HFFc6 (cell line): ENCODE measurements at regions not wholly inside any gene's neighbourhood (a gene's known extent, or its start where the extent isn't known, plus 50 kb on each side); places are given as distances from the start of the nearest gene placed in this dataset.

Experiments used
- DNase-seq: peaks from one replicate; pipeline ENCODE4 v3.0.0-alpha.2; 2018
- H3K27ac Mint-ChIP-seq: 2 replicates; pipeline ENCODE4 v1.8.0; 2020; ENCODE audit warnings: mild to moderate bottlenecking, mixed read lengths
- H3K27me3 Mint-ChIP-seq: 2 replicates; pipeline ENCODE4 v1.8.0; 2021; ENCODE audit warnings: mild to moderate bottlenecking, moderate library complexity, mixed read lengths; ENCODE audit not compliant: insufficient read depth
- H3K36me3 Mint-ChIP-seq: 2 replicates; pipeline ENCODE4 v1.8.0; 2021; ENCODE audit warnings: low read depth, mixed read lengths
- H3K4me1 Mint-ChIP-seq: 2 replicates; pipeline ENCODE4 v1.8.0; 2020; ENCODE audit warnings: low read depth, mixed read lengths
- H3K4me3 Mint-ChIP-seq: 2 replicates; pipeline ENCODE4 v1.8.0; 2020; ENCODE audit warnings: mild to moderate bottlenecking, moderate library complexity, mixed read lengths
- H3K9me3 Mint-ChIP-seq: 2 replicates; pipeline ENCODE4 v1.8.0; 2020; ENCODE audit warnings: mild to moderate bottlenecking, mixed read lengths
- TF ChIP-seq, protein P1 (sequence below): fragments of 200-600 bp; sonication (generic); IDR thresholded peaks from 2 replicates; pipeline ENCODE4 v1.5.0; 2021; ENCODE audit warnings: antibody characterized with exemption, mild to moderate bottlenecking

DNA sequence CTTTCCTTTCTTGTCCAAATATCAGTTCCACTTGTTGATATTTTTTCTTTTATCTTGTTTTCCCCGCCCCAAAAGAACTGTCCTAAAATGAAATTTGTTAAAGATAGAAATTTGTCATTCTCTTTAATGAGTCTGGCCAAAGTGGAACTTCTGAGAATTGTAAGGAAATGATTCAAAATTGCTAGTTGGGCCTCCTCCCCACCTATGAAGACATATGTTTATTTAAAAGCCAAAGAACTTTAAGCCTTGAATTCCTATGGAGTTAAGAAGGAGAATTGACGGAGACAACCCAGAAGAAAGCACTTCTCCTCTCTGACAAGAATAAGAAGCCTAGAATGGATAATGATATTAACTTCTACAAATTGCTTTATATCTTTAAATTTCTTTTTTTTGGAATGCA is 59.1 kb upstream of the ALDH1A1 start:
- Mint-ChIP-seq H3K27ac (peak overlapping the region; percentile 83), H3K36me3 (no peaks in the 10 kb centered on the region; the same call in 1 of the 2 replicates), H3K4me3 (peak overlapping the region; percentile 74), H3K27me3 (peaks cover 7% of the 10 kb centered on the region; the same call in 1 of the 2 replicates), H3K9me3 (no peaks in the 10 kb centered on the region), H3K4me1 (peaks cover 52% of the 10 kb centered on the region)
- TF ChIP-seq, protein P1, sequence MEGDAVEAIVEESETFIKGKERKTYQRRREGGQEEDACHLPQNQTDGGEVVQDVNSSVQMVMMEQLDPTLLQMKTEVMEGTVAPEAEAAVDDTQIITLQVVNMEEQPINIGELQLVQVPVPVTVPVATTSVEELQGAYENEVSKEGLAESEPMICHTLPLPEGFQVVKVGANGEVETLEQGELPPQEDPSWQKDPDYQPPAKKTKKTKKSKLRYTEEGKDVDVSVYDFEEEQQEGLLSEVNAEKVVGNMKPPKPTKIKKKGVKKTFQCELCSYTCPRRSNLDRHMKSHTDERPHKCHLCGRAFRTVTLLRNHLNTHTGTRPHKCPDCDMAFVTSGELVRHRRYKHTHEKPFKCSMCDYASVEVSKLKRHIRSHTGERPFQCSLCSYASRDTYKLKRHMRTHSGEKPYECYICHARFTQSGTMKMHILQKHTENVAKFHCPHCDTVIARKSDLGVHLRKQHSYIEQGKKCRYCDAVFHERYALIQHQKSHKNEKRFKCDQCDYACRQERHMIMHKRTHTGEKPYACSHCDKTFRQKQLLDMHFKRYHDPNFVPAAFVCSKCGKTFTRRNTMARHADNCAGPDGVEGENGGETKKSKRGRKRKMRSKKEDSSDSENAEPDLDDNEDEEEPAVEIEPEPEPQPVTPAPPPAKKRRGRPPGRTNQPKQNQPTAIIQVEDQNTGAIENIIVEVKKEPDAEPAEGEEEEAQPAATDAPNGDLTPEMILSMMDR = no peak
- DNase-seq = no peak

DNA sequence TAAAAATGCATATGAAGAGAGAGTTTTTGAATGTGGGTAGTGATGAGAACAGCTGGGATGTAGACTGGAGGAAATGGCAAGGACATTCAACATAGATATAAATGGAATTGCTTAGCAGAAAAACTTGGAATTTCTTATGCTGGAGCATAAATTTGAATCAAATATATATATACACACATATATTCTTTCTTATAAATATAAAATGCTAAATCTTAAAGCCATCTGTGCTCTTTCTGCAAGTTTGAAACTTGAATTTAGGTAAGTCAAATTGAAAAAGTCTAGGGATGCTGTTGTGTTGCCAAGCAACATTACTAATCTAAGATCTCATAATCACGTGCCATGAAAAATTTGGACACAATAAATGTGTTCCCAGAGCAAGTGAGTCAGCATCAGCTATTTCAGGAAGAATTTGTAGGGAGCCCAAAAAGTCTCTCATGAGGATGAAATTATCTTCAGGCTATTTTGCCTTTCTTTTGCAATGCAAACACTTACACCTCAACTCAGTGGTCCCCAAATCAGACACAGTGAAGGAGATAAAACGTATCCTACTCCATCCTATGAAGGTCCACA is 58.4 kb upstream of the ALDH1A1 start:
- DNase-seq = peak; percentile 77
- TF ChIP-seq, protein P1 = no peak
- H3K4me3 Mint-ChIP-seq = peak overlapping the region; percentile 74
- H3K9me3 Mint-ChIP-seq = no peaks in the 10 kb centered on the region
- H3K27me3 Mint-ChIP-seq = peaks cover 7% of the 10 kb centered on the region; the same call in 1 of the 2 replicates
- peaks cover 54% of the 10 kb centered on the region for H3K4me1 Mint-ChIP-seq
- H3K27ac Mint-ChIP-seq = peak overlapping the region; percentile 83
- H3K36me3 Mint-ChIP-seq = no peaks in the 10 kb centered on the region; the same call in 1 of the 2 replicates

DNA sequence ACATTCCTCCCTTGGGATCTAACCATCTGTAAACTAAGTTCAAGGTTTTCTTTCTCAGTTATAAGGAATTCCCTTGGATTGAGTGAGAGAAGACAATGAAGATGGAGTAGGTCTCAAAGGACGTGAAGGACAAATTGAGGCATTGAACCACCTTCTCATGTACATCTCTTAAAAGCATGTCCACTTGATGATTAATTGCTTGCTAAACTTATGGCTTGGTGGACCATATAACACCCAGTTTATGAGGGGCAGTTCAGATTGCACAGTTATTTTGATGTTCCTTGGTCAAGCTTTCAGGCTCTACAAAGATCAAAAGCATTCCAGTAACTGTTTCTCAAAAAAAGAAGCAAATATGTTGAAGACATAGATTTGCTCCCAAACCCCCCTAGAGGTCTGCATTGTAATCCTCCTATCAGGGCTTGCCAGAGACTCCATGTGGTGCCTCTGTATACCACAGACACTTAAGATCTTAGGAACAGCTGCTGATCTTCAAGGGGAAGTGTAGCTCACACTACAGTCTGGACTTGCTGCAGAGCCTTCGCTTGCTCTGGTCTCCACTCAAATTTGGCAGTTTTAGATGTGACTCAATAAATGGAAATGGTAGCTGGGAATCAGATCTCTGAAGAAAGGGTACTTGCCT is 56.9 kb upstream of the ALDH1A1 start:
- peaks cover 51% of the 10 kb centered on the region for H3K4me1 Mint-ChIP-seq
- H3K27me3 Mint-ChIP-seq = peaks cover 7% of the 10 kb centered on the region; the same call in 1 of the 2 replicates
- H3K9me3 Mint-ChIP-seq = no peaks in the 10 kb centered on the region
- TF ChIP-seq, protein P1 = no peak
- H3K36me3 Mint-ChIP-seq = no peaks in the 10 kb centered on the region; the same call in 1 of the 2 replicates
- no peak overlapping the region for H3K4me3 Mint-ChIP-seq
- peak overlapping the region; percentile 47; the same call in 1 of the 2 replicates for H3K27ac Mint-ChIP-seq
- no peak for DNase-seq

DNA sequence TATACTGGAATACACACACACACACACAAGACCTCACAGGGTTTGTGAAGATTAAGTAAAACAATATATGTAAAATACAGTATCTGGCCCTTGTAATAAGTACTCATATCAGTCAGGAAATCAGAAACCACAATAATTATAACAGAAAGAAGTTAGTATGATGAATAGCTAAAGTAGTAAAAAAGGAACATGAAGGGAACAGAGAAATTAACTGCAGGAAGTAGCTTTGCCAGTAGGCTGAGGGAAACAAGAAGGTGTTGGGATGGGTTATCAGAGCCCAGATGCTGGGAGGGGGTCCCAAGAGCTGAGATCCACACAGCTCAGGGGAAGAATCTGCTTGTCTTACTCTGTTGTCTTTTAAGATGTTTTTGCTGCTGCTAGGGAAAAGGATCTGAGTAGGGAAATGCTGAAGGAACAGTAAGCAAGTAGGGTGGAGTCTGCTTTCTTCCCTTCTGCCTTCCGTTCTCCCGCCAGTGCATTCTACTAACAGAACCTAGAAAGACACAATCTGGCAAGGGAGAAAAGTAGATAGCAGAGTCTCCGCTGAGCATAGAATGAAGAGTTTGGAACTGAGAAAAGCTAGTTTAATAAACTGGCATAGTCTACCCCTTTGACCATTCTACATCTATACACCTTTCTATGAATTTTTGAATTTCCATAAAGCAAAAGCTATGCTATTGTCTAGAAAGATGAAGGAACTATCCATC is 55.3 kb upstream of the ALDH1A1 start:
- Mint-ChIP-seq H3K27me3 (peaks cover 7% of the 10 kb centered on the region; the same call in 1 of the 2 replicates), H3K36me3 (no peaks in the 10 kb centered on the region), H3K4me3 (no peak overlapping the region), H3K9me3 (no peaks in the 10 kb centered on the region), H3K27ac (peak overlapping the region; percentile 10; the same call in 1 of the 2 replicates), H3K4me1 (peaks cover 40% of the 10 kb centered on the region)
- DNase-seq = no peak
- TF ChIP-seq, protein P1 = no peak

DNA sequence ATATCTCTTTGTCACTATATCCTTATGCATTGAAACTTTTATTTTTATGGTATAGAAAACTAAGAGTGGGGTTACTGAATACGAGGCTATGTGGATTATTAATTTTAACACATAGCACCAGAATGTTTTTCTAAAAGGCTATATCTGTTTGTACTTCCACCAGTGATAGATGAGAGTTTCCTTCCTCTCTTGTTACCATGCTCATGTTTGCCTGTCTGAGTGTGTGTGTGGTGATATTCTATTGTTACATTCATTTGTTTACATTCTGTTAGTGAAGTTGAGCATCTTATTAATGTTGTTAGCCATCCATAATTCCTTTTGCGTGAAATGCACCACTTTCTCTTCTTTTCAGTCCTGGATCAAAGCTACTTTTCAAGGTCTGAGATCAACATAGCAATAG is 54.1 kb upstream of the ALDH1A1 start:
- no peak overlapping the region for H3K4me3 Mint-ChIP-seq
- H3K27me3 Mint-ChIP-seq = peaks cover 7% of the 10 kb centered on the region; the same call in 1 of the 2 replicates

More for the DNA sequence above, 54.1 kb upstream of the ALDH1A1 start:
- TF ChIP-seq, protein P1 = no peak
- Mint-ChIP-seq H3K36me3 (no peaks in the 10 kb centered on the region), H3K4me1 (peaks cover 36% of the 10 kb centered on the region), H3K9me3 (no peaks in the 10 kb centered on the region), H3K27ac (no peak overlapping the region)
- DNase-seq = no peak
